Caco-2 (cell line): ENCODE measurements at regions not wholly inside any gene's neighbourhood (a gene's known extent, or its start where the extent isn't known, plus 50 kb on each side); places are given as distances from the start of the nearest gene placed in this dataset.

ENCODE experiments used
- BruUV-seq: library from RNA; stranded (reverse); fragments of 400-500 nt; replicated peaks from 2 replicates; lab custom pipeline; 2021; lab: Mats Ljungman, UMichigan
- CTCF ChIA-PET: fragments of 300-600 bp; sonication (Branson Sonifier 250); formaldehyde crosslinking; loops from one replicate; lab custom pipeline; 2022; ENCODE audit warnings: antibody characterized with exemption; lab: Charles Lee
- POLR2A ChIA-PET: fragments of 300-600 bp; sonication (Branson Sonifier 250); formaldehyde crosslinking; loops from one replicate; lab custom pipeline; 2022; ENCODE audit warnings: antibody characterized with exemption; lab: Charles Lee
- DNase-seq, 2 experiments: peaks; one replicate each; pipeline versions ENCODE4 v3.0.0 to v3.0.0-alpha.2; 2020 to 2022
- H3K27me3 ChIP-seq: replicated peaks from 2 replicates; pipeline ENCODE4 v1.6.0; 2011; ENCODE audit warnings: low read length; ENCODE audit not compliant: control insufficient read depth, insufficient read depth
- H3K36me3 ChIP-seq: 2 replicates; pipeline ENCODE4 v1.5.1; 2011; ENCODE audit warnings: low read length; ENCODE audit not compliant: control insufficient read depth, insufficient read depth
- H3K4me1 ChIP-seq: fragments of 250-450 bp; sonication (Bioruptor Pico); 2 replicates; pipeline ENCODE4 v1.5.1; 2020; ENCODE audit warnings: mild to moderate bottlenecking
- H3K4me3 ChIP-seq: 2 replicates; pipeline ENCODE4 v1.5.1; 2011; ENCODE audit warnings: low read depth, mild to moderate bottlenecking, control low read depth, low read length
- H3K9me3 ChIP-seq: fragments of 250-450 bp; sonication (Bioruptor Pico); 2 replicates; pipeline ENCODE4 v1.5.1; 2020; ENCODE audit warnings: mild to moderate bottlenecking, moderate library complexity
- H3K27ac Mint-ChIP-seq: one replicate; pipeline ENCODE4 v1.8.0; 2022; ENCODE audit warnings: mixed read lengths; ENCODE audit not compliant: unreplicated experiment
- H3K27me3 Mint-ChIP-seq: one replicate; pipeline ENCODE4 v1.8.0; 2022; ENCODE audit warnings: mixed read lengths; ENCODE audit not compliant: insufficient read depth, unreplicated experiment
- H3K36me3 Mint-ChIP-seq: one replicate; pipeline ENCODE4 v1.8.0; 2022; ENCODE audit warnings: mild to moderate bottlenecking, mixed read lengths; ENCODE audit not compliant: insufficient read depth, unreplicated experiment
- H3K4me1 Mint-ChIP-seq: one replicate; pipeline ENCODE4 v1.8.0; 2022; ENCODE audit warnings: low read depth, mixed read lengths; ENCODE audit not compliant: unreplicated experiment
- H3K4me3 Mint-ChIP-seq: one replicate; pipeline ENCODE4 v1.8.0; 2022; ENCODE audit warnings: mild to moderate bottlenecking, moderate library complexity, mixed read lengths; ENCODE audit not compliant: unreplicated experiment
- H3K9me3 Mint-ChIP-seq: one replicate; pipeline ENCODE4 v1.8.0; 2022; ENCODE audit warnings: mixed read lengths; ENCODE audit not compliant: unreplicated experiment
- CTCF ChIP-seq, 2 experiments: fragments of 200-600 bp in 1 of 2; IDR thresholded peaks; 1 replicate in 1 of 2; 2 replicates in 1 of 2; pipeline versions ENCODE4 v1.5.1 to v1.8.0; 2011 to 2022; ENCODE audit warnings: antibody characterized with exemption in 1 of 2, control low read depth in 1 of 2, inconsistent platforms in 1 of 2, low read depth in 1 of 2, low read length in 1 of 2, mild to moderate bottlenecking in 1 of 2, moderate library complexity in 1 of 2; ENCODE audit not compliant: insufficient read depth in 1 of 2, severe bottlenecking in 1 of 2, unreplicated experiment in 1 of 2
- intact Hi-C: fragments of 100-400 bp; cut with micrococcal nuclease; formaldehyde crosslinking; loops from one replicate; pipeline ENCODE4 v1.10.0; 2022; ENCODE audit not compliant: unreplicated experiment

GRCh38 chr20:12414446-12415274 lies 497.0 kb downstream of the BTBD3 start:
- Histone ChIP-seq H3K36me3 (no peaks in the 10 kb centered on the region), H3K27me3 (no peaks in the 10 kb centered on the region), H3K9me3 (0 out of 2 replicates have a peak, but pooled peaks cover 4% of the 10 kb centered on the region), H3K4me1 (no peaks in the 10 kb centered on the region), H3K4me3 (no peak overlapping the region)
- intact Hi-C loops, result no loop called here
- BruUV-seq, result no TSS peak
- peaks cover 7% of the 10 kb centered on the region for H3K9me3 Mint-ChIP-seq
- POLR2A ChIA-PET, result no interaction called here
- H3K4me3 Mint-ChIP-seq, result no peak overlapping the region
- no peak overlapping the region for H3K27ac Mint-ChIP-seq
- no peaks in the 10 kb centered on the region for H3K27me3 Mint-ChIP-seq
- no peaks in the 10 kb centered on the region for H3K4me1 Mint-ChIP-seq
- no peaks in the 10 kb centered on the region for H3K36me3 Mint-ChIP-seq
- no peak for DNase-seq
- CTCF ChIA-PET, result no interaction called here
- TF ChIP-seq CTCF (IDR thresholded peaks at IDR 0.05; ENCODE audit: insufficient read depth in 1 of 2, low read depth in 1 of 2, low read length in 1 of 2, severe bottlenecking in 1 of 2, unreplicated experiment in 1 of 2), result no peak

GRCh38 chr20:12416281-12416680 lies 498.6 kb downstream of the BTBD3 start:
- TF ChIP-seq CTCF (IDR thresholded peaks at IDR 0.05; ENCODE audit: insufficient read depth in 1 of 2, low read depth in 1 of 2, low read length in 1 of 2, severe bottlenecking in 1 of 2, unreplicated experiment in 1 of 2), result no peak
- no peaks in the 10 kb centered on the region for H3K4me1 Mint-ChIP-seq
- H3K4me1 ChIP-seq, result no peaks in the 10 kb centered on the region
- no TSS peak for BruUV-seq
- H3K27me3 Mint-ChIP-seq, result no peaks in the 10 kb centered on the region
- intact Hi-C loops, result no loop called here
- H3K36me3 Mint-ChIP-seq, result no peaks in the 10 kb centered on the region
- no peaks in the 10 kb centered on the region for H3K36me3 ChIP-seq
- no peak overlapping the region for H3K4me3 Mint-ChIP-seq
- no peaks in the 10 kb centered on the region for H3K27me3 ChIP-seq
- no peaks in the 10 kb centered on the region for H3K9me3 Mint-ChIP-seq
- no peak for DNase-seq
- CTCF ChIA-PET, result no interaction called here
- no peak overlapping the region for H3K4me3 ChIP-seq
- POLR2A ChIA-PET, result no interaction called here
- H3K27ac Mint-ChIP-seq, result no peak overlapping the region
- H3K9me3 ChIP-seq, result 0 out of 2 replicates have a peak, but pooled peaks cover 4% of the 10 kb centered on the region

- H3K9me3 ChIP-seq, result no peaks in the 10 kb centered on the region
- no peaks in the 10 kb centered on the region for H3K4me1 ChIP-seq
- Mint-ChIP-seq H3K4me3 (no peak overlapping the region), H3K27ac (no peak overlapping the region), H3K4me1 (no peaks in the 10 kb centered on the region), H3K27me3 (peaks cover 7% of the 10 kb centered on the region), H3K9me3 (no peaks in the 10 kb centered on the region), H3K36me3 (peaks cover 4% of the 10 kb centered on the region)
- no peaks in the 10 kb centered on the region for H3K36me3 ChIP-seq
- DNase-seq, result no peak
- BruUV-seq, result no TSS peak
- intact Hi-C loops, result no loop called here
- H3K4me3 ChIP-seq, result no peak overlapping the region
- ChIA-PET CTCF (no interaction called here), POLR2A (no interaction called here)
- no peak for TF ChIP-seq CTCF (IDR thresholded peaks at IDR 0.05; ENCODE audit: insufficient read depth in 1 of 2, low read depth in 1 of 2, low read length in 1 of 2, severe bottlenecking in 1 of 2, unreplicated experiment in 1 of 2)
- H3K27me3 ChIP-seq, result no peaks in the 10 kb centered on the region
Observed at GRCh38 chr20:12433724-12434123, 516.0 kb downstream of the BTBD3 start.
